IPS-18c (cell line): ENCODE measurements at regions not wholly inside any gene's neighbourhood (a gene's known extent, or its start where the extent isn't known, plus 50 kb on each side); places are given as distances from the start of the nearest gene placed in this dataset.

ENCODE experiments used
- H3K4me3 ChIP-seq: 2 replicates; pipeline ENCODE4 v1.7.0; 2013; ENCODE audit warnings: low read depth, mild to moderate bottlenecking, low read length, moderate library complexity; ENCODE audit not compliant: insufficient read depth
- H3K9me3 ChIP-seq: one replicate; pipeline ENCODE4 v1.6.1; 2013; ENCODE audit warnings: mild to moderate bottlenecking, low read length, moderate library complexity; ENCODE audit not compliant: control insufficient read depth, insufficient read depth

DNA sequence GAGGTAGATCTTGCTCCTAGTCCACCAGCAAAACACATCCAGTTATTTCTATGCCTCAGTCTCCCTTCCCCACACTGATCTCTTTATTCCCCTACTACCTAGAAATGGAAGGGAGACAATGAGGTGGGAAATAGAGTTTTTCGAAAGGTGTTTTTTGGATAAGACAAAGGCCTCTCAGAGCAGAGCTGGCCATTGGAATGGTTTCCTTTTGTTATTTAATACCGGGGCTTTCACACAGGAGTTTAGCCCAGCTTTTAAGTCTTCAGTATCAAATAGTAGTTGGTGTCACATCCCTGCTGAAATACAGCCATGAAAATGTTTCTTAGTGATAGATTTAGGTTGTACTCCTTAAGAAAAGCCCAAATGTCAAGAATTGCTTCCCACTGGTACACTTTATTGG is 65.4 kb upstream of the B3GAT1 start:
- Histone ChIP-seq H3K4me3 (no peak overlapping the region), H3K9me3 (no peaks in the 10 kb centered on the region)

DNA sequence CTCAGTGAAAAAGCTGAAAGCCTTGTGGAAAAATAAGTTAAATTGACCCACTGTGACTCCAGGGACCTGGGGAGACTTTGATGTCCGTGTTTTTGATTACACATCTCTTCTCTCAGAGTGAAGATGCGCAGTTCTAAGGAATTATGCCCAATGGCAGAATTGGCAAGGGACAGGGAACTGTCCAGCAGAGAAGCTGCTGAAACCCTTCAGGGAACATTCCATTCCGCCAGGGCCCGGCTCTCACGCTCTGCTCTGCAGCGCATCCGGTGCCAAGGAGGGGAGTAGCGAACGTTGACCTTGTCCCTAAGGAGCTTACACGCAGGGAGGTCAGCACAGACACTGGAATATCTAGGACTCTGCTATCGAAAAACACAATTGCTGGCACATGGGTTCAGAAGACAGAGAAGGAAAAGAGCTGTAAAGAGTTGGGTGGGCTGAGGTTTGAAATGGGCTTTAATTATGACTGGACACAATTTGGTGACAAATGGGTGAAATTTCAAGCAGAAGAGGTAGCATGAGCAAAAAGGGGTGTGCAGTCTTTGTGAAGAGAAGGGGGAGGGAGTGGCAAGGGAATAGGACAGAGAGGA is 64.5 kb upstream of the B3GAT1 start:
- H3K9me3 ChIP-seq, result no peaks in the 10 kb centered on the region
- H3K4me3 ChIP-seq, result no peak overlapping the region

DNA sequence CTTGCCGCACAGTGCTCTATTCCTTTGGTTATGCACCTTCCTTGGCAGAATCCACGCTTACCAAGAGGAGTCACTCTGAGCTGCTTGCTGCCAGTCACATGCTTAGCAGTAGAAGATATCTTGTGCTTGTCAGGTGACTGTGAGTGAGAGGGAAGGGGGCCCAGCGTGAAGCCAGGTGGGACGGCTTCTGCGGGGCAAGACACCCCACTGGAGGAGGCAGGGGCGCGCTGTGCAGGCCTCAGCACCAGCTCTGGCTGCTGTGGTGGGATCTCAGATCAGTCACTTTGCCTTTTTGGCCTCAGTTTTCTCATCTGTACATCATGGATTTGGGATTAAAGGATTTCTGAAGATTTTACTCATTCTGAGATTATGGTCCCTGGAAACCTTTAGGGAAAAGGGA is 63.9 kb upstream of the B3GAT1 start:
- no peaks in the 10 kb centered on the region for H3K9me3 ChIP-seq
- H3K4me3 ChIP-seq, result no peak overlapping the region

DNA sequence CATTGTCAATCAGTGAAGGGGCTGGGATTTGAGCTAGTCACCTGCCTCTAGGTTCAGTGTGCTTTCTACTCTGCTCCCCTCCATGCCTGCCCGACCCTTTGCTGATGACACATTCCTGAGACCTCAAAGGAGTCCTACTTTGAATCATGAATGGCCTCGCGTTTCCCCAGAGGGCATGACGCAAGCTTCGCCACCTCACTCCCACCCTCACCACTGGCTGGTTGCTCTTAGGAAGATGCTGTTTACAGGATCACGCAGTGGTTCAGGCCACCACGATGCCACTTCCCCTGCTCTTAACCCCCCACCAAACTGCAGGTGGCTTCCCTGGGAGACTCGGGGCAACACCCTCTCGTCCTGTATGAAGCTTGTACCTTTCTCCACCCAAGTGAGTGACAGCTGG is 62.9 kb upstream of the B3GAT1 start:
- Histone ChIP-seq H3K4me3 (no peak overlapping the region), H3K9me3 (no peaks in the 10 kb centered on the region)

DNA sequence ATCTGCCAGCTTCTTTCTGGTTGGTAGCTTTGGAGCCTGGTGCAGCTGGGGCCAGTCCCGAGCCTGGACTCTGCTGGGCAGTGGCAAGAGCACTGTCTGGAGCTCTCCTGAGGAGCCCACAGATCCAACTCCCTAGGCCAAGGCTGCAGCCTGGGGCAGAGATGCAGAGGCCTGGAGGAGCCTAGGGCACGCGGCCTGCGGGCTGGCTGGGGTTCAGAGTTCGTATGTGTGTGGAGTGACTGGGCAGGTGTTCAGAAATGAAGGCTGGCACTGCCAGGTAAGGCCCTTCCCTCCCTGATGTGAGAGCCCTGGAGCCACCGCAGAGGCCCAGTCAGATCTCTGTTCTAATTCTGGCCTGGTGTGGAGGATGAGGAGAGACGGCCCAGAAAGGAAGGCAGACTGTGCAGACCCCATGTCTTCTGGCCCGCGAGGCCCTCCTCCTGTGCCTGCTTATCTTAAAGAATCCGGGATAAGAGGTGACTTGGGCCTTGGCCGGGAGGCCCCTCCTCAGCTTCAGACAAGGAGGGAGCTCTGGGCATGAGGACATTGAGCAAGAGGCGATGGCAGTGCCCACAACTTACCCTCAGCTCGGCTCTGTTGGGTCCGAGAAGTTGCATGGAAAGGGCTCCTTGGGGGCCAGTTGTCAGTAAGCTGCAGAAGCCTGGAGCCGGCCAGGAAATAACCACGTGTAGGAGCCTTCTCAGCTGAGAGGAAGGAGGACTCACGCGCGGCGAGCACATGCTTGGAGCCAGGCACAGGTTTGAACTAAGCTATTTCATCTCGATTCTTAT is 62.2 kb upstream of the B3GAT1 start:
- Histone ChIP-seq H3K9me3 (no peaks in the 10 kb centered on the region), H3K4me3 (no peak overlapping the region)

DNA sequence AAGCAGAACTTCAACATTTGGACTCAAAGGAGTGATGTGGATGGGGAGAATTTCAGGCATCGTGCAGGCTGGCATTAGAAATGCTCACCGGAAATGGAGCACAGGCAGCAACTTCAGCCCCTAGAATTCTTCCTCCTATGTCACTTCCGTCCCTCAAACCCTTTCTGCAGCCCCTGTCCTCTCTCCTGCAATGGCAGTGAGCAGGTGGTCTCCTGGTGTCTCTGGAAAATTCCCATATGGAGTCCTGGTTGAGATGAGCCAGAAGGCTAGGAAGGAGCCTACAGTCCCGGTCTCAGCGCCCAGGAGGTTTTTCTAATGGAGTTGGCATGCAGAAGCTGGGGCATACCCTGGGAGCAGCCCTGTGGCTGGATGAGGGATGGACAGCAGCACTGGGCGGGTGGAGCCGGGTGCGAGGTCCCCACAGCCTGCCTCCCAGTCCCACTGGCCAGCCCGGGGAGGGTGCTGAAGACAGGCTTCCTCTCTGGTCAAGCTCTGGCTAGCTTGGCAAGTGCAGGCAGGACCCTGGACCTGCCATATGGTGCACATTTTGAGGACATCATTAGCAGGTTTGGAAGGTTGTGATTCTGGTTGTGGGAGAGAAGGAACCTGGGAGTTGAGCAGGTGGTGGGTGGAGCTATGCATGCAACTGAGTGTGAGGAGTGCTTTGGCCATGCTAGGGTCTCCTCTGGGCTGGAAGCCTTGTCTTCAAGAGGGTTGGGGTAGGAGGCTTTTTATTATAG is 59.8 kb upstream of the B3GAT1 start:
- Histone ChIP-seq H3K4me3 (no peak overlapping the region), H3K9me3 (no peaks in the 10 kb centered on the region)

DNA sequence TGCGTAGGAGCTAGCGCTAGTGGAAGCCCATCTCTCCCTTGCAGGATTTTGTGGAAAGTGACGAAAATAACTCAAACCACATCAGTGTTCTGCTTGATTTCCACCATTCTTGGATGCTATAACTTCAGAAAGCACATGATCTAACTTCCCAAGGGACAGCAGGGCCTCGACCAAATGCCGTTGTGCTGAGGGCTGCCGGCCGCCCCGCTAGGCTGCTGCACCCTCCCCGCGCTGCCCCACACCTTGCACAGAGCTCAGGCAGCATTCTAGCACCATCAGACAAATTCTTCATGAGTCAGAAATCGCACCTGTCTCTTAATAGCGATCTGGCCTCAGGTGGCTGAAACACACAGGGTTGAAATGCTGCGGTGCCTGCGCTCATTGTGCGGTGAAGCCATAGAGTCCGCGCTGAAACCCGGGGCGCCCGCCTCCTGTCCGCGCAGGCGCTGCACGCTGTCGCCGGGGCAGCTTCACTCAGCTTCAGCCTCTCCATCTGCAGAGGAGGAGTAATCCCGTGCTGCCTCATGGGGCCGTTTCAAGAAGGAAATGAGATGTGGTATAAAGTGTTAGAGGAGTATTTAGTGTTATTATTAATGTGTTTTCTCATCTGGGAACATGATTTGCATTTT is 59.2 kb upstream of the B3GAT1 start:
- Histone ChIP-seq H3K4me3 (no peak overlapping the region), H3K9me3 (no peaks in the 10 kb centered on the region)

DNA sequence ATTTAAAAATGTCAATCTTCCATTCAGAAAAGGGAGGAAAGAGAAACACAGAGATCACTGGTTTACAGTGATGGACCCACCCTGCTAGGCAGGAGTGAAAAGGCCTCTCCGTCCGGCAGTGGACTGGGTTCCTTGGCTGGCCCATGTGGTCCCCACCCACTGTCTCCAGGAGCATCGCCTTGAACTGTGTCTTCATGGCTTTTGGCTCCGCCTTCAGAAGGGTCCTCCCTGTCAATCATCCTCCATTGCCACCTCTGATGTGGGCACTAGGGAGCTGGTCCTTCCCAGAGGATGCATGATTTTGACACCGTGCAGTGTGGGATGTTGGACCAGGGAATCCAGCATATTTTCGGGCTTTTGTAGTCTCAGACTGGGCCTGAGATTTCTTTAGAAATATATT is 58.2 kb upstream of the B3GAT1 start:
- Histone ChIP-seq H3K4me3 (no peak overlapping the region), H3K9me3 (no peaks in the 10 kb centered on the region)

DNA sequence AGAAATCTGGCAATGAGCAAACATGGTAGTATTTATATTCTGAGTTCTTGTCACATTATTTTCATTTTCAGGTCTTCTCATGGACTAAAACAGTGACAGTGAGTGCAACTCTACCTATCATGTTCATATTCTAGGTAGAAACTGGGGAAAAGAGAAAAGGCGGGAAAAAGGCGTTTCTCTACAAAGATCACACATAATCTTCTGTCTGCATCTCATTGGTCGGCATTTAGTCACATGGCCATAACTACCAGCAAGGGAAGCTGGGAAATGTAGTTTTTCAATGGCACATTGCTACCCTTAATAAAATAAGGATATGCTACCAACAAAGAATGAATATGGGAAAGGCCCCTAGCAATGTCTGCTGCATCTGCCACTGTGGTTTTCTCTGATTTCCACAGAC is 57.6 kb upstream of the B3GAT1 start:
- no peaks in the 10 kb centered on the region for H3K9me3 ChIP-seq
- no peak overlapping the region for H3K4me3 ChIP-seq

DNA sequence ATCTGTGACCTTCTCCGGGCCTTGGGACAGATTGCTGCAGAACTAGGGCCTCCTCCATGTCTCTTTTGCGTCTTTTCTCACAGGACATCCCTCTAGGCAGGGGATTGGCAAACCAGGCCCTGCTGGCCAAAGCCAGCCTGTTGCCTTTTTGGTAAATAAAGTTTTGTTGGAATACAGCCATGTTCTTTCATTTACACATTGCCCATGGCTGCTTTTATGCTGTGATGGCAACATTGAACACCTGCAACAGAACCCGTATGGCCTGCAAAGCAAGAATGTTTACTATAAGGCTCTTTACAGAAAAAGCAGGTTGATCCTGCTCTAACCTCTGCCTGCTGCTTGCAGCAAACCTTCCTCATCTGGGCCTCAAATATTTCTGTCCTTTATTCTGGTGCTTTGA is 56.8 kb upstream of the B3GAT1 start:
- no peaks in the 10 kb centered on the region for H3K9me3 ChIP-seq
- no peak overlapping the region for H3K4me3 ChIP-seq

DNA sequence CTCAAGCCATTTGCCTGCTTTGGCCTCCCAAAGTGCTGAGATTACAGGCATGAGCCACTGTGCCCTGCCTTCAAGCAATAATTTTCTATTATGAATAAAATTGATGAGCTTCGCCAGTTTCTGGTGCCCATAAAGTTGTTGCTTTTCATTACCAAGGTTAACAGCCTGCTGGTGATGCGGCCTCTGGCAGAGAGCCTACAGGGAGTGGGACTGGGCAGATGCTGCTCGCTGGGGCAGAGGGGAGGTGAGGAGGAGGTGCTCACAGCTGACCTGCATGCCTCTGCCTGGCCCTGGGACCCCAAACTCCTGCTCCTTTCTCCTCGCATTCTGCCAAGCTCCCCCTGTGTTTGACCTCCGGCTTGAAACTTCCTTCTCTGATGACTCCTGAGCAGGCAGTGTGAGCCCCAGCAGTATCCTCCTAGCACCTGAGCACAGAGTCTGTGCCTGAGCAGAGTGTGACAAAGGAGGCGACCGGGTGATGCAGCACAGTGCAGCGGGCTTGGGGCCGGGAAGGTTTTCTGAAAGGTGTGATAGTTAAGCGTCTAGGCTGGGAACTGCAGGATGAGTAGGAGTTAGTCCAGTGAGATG is 56.1 kb upstream of the B3GAT1 start:
- H3K4me3 ChIP-seq, result no peak overlapping the region
- H3K9me3 ChIP-seq, result no peaks in the 10 kb centered on the region

DNA sequence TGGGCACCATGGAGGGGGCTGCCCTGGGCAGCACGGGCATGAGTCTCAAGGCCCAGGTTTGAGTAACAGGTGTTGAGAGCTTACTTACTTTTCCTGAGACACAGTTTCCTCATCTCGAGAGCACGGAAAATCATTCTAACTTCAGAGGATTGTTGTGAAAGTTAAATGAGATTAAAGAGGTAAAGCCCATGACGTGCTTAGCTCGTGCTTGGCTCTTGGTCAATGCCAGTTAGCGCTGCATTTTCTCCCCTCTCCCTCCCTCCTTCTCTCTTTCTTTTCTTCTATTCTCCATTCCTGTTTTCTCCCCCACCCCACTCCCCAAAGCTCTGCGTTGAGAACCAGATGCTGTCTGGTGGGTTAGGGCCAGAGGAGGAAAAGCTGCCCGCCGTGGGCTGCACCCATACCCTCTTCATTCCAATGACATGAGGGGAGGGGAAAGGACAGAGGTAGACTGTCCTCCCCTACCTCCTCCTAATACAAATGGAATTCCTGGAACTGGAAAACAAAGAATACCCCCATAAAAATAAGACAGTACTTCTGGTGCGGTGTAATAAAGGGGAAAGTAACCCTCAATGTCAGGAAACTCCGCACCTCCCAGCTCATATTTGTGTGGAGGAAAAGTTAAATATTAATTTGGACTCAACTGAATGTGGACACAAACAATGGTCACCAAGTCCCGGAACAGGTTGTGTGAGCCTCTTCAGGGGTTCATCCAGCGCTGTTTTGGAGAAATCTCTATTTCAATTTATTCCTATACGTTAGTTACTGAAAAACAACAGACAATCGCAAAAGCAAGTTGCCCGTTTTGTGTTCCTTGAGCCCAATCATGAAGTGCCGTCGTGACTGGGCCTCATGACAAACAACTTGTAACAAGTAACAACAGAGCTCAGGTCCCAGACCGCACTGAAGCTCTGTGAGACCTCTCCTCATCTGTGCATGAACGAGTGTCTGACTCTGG is 54.8 kb upstream of the B3GAT1 start:
- no peaks in the 10 kb centered on the region for H3K9me3 ChIP-seq
- H3K4me3 ChIP-seq, result no peak overlapping the region

DNA sequence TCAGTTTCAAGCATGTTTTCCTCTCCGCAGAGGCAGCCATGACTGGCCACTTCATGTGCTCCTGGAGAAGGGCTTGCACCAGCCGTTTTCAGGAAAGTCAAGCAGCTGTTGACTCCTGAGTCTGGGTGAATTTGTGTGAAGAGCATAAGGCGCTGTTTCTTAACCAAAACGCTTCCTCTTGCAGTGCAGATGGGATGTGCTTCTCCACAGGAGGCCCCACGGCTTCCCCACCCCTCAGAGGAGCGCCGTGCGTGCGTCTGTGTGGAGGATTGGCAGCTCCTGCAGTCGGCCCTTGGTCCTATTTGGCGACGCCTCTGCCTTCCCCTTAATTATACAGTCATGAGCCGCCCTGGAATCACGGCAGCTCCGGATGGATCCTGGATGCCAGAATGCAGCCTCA is 54.1 kb upstream of the B3GAT1 start:
- H3K4me3 ChIP-seq, result no peak overlapping the region
- no peaks in the 10 kb centered on the region for H3K9me3 ChIP-seq

DNA sequence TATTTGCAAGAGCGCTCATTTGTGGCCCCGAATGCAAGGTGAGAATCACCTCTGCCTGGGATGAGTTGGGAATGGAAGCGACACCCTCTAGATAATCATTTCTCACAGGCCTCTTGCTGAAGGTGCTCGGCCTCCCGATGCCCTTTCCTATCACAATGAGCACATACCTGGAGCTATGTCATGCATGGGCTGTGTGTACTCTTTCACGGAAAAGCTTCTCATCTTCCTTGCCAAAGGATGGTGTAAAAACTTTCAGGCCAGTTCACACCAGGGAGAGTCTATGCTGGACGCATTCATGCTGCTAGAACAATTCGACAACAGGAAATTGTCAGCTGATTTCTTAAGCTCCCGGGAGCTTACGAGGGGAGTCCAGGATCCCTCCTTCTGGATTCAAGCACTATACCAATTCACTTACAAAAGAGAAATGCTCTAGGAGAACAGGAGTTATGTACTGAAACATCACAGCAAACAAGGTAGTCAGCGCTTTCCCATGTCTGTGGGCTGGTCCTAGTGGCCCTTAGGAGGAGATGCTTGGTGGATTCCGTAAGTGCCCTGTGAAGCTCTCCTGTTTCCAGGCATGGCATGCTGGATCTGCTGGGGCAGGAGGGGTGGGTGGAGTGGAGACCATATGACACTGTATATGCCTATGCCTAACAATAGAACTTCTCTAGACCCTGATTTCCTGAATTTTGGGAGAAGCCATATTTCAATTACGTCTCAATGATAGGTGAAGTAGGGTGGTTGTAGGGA is 53.1 kb upstream of the B3GAT1 start:
- Histone ChIP-seq H3K9me3 (no peaks in the 10 kb centered on the region), H3K4me3 (no peak overlapping the region)

DNA sequence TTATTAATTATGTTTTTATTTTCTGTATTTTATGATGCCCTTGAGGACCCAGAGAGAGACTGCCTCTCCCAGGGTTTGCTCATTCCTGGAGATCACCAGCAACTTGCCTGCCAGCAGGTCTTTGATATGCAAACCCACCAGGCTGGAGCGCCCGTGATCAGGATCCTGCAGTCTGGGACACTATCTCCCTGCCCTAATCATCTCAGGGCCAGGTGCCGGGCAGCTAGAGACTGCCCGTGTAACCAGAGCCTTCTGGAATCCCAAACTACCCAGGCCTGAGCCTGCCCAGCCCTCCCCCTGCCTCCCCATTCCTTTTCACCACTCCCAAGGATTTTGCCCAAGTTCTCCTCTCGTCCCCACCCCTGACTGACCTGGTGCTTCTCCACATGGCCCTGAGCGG is 52.2 kb upstream of the B3GAT1 start:
- no peaks in the 10 kb centered on the region for H3K9me3 ChIP-seq

DNA sequence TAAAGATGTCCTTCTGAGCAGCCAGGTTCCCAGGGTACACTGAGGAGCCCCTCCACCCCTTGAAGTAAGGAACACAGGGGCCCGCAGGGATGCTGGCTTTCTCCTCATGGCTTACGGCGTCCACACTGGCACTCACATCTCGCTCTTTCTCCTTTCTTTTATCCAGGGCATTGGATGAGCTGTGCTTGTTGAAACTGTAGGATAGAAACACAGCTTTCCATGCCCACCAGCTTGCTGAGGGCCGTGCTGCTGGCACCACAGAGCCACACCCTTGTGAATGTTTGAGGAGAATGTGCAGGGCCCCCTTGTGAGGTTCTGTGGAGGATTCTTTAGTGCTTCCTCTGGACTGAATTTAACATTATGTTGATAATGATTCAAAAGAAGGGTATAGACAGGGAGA is 51.7 kb upstream of the B3GAT1 start:
- Histone ChIP-seq H3K9me3 (no peaks in the 10 kb centered on the region), H3K4me3 (no peak overlapping the region)

More for the DNA sequence above, 52.2 kb upstream of the B3GAT1 start:
- no peak overlapping the region for H3K4me3 ChIP-seq
